Suppressor macrophage (primary cell): ENCODE measurements at regions not wholly inside any gene's neighbourhood (a gene's known extent, or its start where the extent isn't known, plus 50 kb on each side); places are given as distances from the start of the nearest gene placed in this dataset.
A peak's percentile ranks its signal among the peaks of the same experiment; 100 is the strongest.

Experiments used
- DNase-seq, 4 experiments: peaks; one replicate each; pipeline ENCODE4 v3.0.0-alpha.2; 2020 to 2022

- DNase-seq = no peak
These were observed 515.3 kb downstream of the TLE1 start for GRCh38 chr9:81174023-81174422.

GRCh38 chr9:81171689-81172088 lies 517.7 kb downstream of the TLE1 start:
- no peak for DNase-seq

GRCh38 chr9:81162361-81162760 lies 527.0 kb downstream of the TLE1 start:
- DNase-seq = no peak

GRCh38 chr9:81156381-81156780 lies 533.0 kb downstream of the TLE1 start:
- DNase-seq = no peak

- DNase-seq = no peak
These were observed 539.2 kb downstream of the TLE1 start for GRCh38 chr9:81150016-81150625.

GRCh38 chr9:81146684-81147337 lies 542.5 kb downstream of the TLE1 start:
- DNase-seq = no peak

GRCh38 chr9:81146241-81146640 lies 543.1 kb downstream of the TLE1 start:
- DNase-seq = no peak

GRCh38 chr9:81145331-81145963 lies 543.9 kb downstream of the TLE1 start:
- no peak for DNase-seq

- DNase-seq = no peak
These were observed 547.4 kb downstream of the TLE1 start for GRCh38 chr9:81141961-81142360.

GRCh38 chr9:81137976-81138568 lies 551.3 kb downstream of the TLE1 start:
- DNase-seq = no peak

GRCh38 chr9:81132796-81133195 lies 556.6 kb downstream of the TLE1 start:
- DNase-seq = no peak

GRCh38 chr9:81132318-81132717 lies 557.0 kb downstream of the TLE1 start:
- no peak for DNase-seq

- no peak for DNase-seq
These were observed 560.6 kb downstream of the TLE1 start for GRCh38 chr9:81128701-81129100.

- no peak for DNase-seq
These were observed 563.8 kb downstream of the TLE1 start for GRCh38 chr9:81125446-81126092.

GRCh38 chr9:81123526-81123925 lies 565.8 kb downstream of the TLE1 start:
- DNase-seq = no peak

- DNase-seq = no peak
These were observed 566.6 kb downstream of the TLE1 start for GRCh38 chr9:81122749-81123148.

GRCh38 chr9:81119591-81119990 lies 569.8 kb downstream of the TLE1 start:
- DNase-seq = peak in 3 of 4 experiments; percentile 3 to 44 (median 26)

- DNase-seq = peak; percentile 19 to 62 (median 32)
These were observed 570.9 kb downstream of the TLE1 start for GRCh38 chr9:81118416-81118815.

GRCh38 chr9:81116340-81117137 lies 572.8 kb downstream of the TLE1 start:
- DNase-seq = no peak

- peak; percentile 56 to 88 (median 73) for DNase-seq
These were observed 575.8 kb downstream of the TLE1 start for GRCh38 chr9:81113453-81114124.

- DNase-seq = no peak
These were observed 576.5 kb downstream of the TLE1 start for GRCh38 chr9:81112627-81113452.
